GM23338 (cell line): ENCODE measurements at regions not wholly inside any gene's neighbourhood (a gene's known extent, or its start where the extent isn't known, plus 50 kb on each side); places are given as distances from the start of the nearest gene placed in this dataset.

Experiments
- ATAC-seq: fragments of 200-7000 bp; cut with Tn5 transposase; 3 replicates; pipeline ENCODE4 v1.9.1; 2020
- DNase-seq: peaks from one replicate; pipeline ENCODE4 v3.0.0-alpha.2; 2015; ENCODE audit warnings: low spot score
- H2AFZ ChIP-seq: fragments of 200-600 bp; sonication (generic); 2 replicates; pipeline ENCODE4 v1.8.0; 2016; ENCODE audit warnings: antibody characterized with exemption, mild to moderate bottlenecking, moderate library complexity
- H3F3A ChIP-seq: fragments of 200-600 bp; sonication (generic); replicated peaks from 2 replicates; pipeline ENCODE4 v1.8.0; 2017; ENCODE audit warnings: antibody characterized with exemption, mixed run types, low read depth
- H3K27ac ChIP-seq: fragments of 200-600 bp; sonication (generic); 2 replicates; pipeline ENCODE4 v1.6.1; 2016; ENCODE audit warnings: low read depth
- H3K27me3 ChIP-seq: fragments of 200-600 bp; sonication (generic); 2 replicates; pipeline ENCODE4 v1.8.0; 2016; ENCODE audit warnings: mild to moderate bottlenecking, mixed run types, moderate library complexity; ENCODE audit not compliant: insufficient read depth
- H3K36me3 ChIP-seq: fragments of 200-600 bp; sonication (generic); 2 replicates; pipeline ENCODE4 v1.8.0; 2016; ENCODE audit warnings: mild to moderate bottlenecking; ENCODE audit not compliant: insufficient read depth
- H3K4me1 ChIP-seq: fragments of 200-600 bp; sonication (generic); 2 replicates; pipeline ENCODE4 v1.8.0; 2016; ENCODE audit warnings: mild to moderate bottlenecking, moderate library complexity; ENCODE audit not compliant: insufficient read depth
- H3K4me2 ChIP-seq: fragments of 200-600 bp; sonication (generic); 2 replicates; pipeline ENCODE4 v1.7.1; 2017; ENCODE audit warnings: mixed run types
- H3K4me3 ChIP-seq: fragments of 200-600 bp; sonication (generic); 2 replicates; pipeline ENCODE4 v1.6.1; 2016; ENCODE audit warnings: mixed run types
- H3K79me2 ChIP-seq: fragments of 200-600 bp; sonication (generic); replicated peaks from 2 replicates; pipeline ENCODE4 v1.8.0; 2017; ENCODE audit warnings: mild to moderate bottlenecking; ENCODE audit not compliant: insufficient read depth
- H3K9me2 ChIP-seq: fragments of 200-600 bp; sonication (generic); 2 replicates; pipeline ENCODE4 v1.8.0; 2017; ENCODE audit not compliant: insufficient read depth
- H4K20me1 ChIP-seq: fragments of 200-600 bp; sonication (generic); replicated peaks from 2 replicates; pipeline ENCODE4 v1.8.0; 2017; ENCODE audit warnings: mild to moderate bottlenecking; ENCODE audit not compliant: insufficient read depth
- H3K27ac Mint-ChIP-seq: 2 replicates; pipeline ENCODE4 v1.8.0; 2020; ENCODE audit warnings: inconsistent platforms, mild to moderate bottlenecking, moderate library complexity, mixed read lengths
- H3K27me3 Mint-ChIP-seq: 3 replicates; pipeline ENCODE4 v1.8.0; 2022; ENCODE audit warnings: low read depth, mild to moderate bottlenecking, moderate library complexity, mixed read lengths, inconsistent platforms; ENCODE audit not compliant: insufficient read depth, poor library complexity
- H3K36me3 Mint-ChIP-seq: 3 replicates; pipeline ENCODE4 v1.8.0; 2021; ENCODE audit warnings: low read depth, mild to moderate bottlenecking, inconsistent platforms, moderate library complexity, mixed read lengths
- H3K4me1 Mint-ChIP-seq: 3 replicates; pipeline ENCODE4 v1.8.0; 2020; ENCODE audit warnings: mild to moderate bottlenecking, inconsistent platforms, mixed read lengths
- H3K4me3 Mint-ChIP-seq: 3 replicates; pipeline ENCODE4 v1.8.0; 2021; ENCODE audit warnings: moderate library complexity, mild to moderate bottlenecking, inconsistent platforms, mixed read lengths
- H3K9me3 Mint-ChIP-seq: 3 replicates; pipeline ENCODE4 v1.8.0; 2020; ENCODE audit warnings: moderate library complexity, mild to moderate bottlenecking, inconsistent platforms, mixed read lengths
- EZH2 ChIP-seq: fragments of 200-600 bp; sonication (generic); IDR thresholded peaks from one replicate; pipeline ENCODE4 v1.8.0; 2017; ENCODE audit warnings: antibody characterized with exemption, mild to moderate bottlenecking, low read depth; ENCODE audit not compliant: unreplicated experiment
- EZH2phosphoT487 ChIP-seq: fragments of 200-600 bp; sonication (generic); IDR thresholded peaks from one replicate; pipeline ENCODE4 v1.8.1; 2018; ENCODE audit warnings: antibody characterized with exemption; ENCODE audit not compliant: unreplicated experiment
- JUNB ChIP-seq: IDR thresholded peaks from one replicate; pipeline ENCODE4 v1.6.1; 2016; ENCODE audit warnings: antibody characterized with exemption; ENCODE audit not compliant: unreplicated experiment
- NANOG ChIP-seq: IDR thresholded peaks from 2 replicates; pipeline ENCODE4 v1.6.1; 2016; ENCODE audit warnings: antibody characterized with exemption, borderline replicate concordance
- POLR2AphosphoS5 ChIP-seq: IDR thresholded peaks from 2 replicates; pipeline ENCODE4 v1.6.1; 2016; ENCODE audit warnings: antibody characterized with exemption, low read depth
- STAT1 ChIP-seq: IDR thresholded peaks from one replicate; pipeline ENCODE4 v1.6.1; 2016; ENCODE audit warnings: antibody characterized with exemption; ENCODE audit not compliant: unreplicated experiment
- ZNF114 ChIP-seq: fragments of 250-450 bp; sonication (Bioruptor Pico); IDR thresholded peaks from 2 replicates; pipeline ENCODE4 v1.5.0; 2020; ENCODE audit warnings: mild to moderate bottlenecking, moderate library complexity
- ZNF331 ChIP-seq: fragments of 250-450 bp; sonication (Bioruptor Pico); IDR thresholded peaks from 2 replicates; pipeline ENCODE4 v1.5.0; 2020; ENCODE audit warnings: low read depth, mild to moderate bottlenecking, moderate library complexity
- TF ChIP-seq, protein P1 (sequence below), 2 experiments: fragments of 200-600 bp in 1 of 2; sonication (generic) in 1 of 2; conservative IDR thresholded peaks; 2 replicates each; pipeline versions ENCODE4 v1.5.1 to v1.6.1; 2016 to 2017; ENCODE audit warnings: antibody characterized with exemption in 2 of 2, low read depth in 2 of 2, mild to moderate bottlenecking in 2 of 2, moderate library complexity in 1 of 2
- TF ChIP-seq, protein P2 (sequence below): IDR thresholded peaks from one replicate; pipeline ENCODE4 v1.6.1; 2018; ENCODE audit warnings: antibody characterized with exemption; ENCODE audit not compliant: unreplicated experiment
- TF ChIP-seq, protein P3 (sequence below): IDR thresholded peaks from 2 replicates; pipeline ENCODE4 v1.6.1; 2016; ENCODE audit warnings: antibody characterized with exemption

DNA sequence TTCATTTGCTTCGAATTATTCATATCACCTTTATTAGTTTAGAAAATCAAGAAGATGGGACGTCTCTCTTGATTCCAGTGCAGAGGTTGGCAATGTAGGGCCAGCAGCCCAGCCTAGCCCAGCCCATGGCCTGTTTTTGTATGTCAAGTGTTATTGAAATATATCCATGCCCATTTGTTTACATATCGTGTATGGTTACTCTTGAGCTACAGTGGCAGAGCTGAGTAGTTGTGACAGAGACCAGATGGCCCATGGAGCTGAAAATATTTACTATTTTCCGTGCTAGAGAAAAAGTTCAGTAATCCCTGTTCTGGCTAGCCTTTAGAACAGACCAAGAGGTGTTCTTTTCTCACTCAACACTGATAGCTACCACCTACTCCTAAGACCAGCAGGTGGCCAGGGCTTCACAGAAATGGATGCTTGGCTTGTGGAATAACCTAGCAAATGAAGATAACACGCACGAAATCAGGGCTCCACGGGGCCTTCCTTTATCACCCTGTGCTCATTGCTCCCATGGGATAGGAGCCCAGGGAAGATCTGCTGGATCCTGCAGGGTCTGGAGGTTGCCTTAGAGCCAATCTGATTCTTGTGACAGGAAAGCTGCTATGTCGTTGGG lies 123.2 kb upstream of the ANKFN1 start:
- no peaks in the 10 kb centered on the region for H4K20me1 ChIP-seq
- no peak overlapping the region for H3K27ac Mint-ChIP-seq
- no peak for ATAC-seq

DNA sequence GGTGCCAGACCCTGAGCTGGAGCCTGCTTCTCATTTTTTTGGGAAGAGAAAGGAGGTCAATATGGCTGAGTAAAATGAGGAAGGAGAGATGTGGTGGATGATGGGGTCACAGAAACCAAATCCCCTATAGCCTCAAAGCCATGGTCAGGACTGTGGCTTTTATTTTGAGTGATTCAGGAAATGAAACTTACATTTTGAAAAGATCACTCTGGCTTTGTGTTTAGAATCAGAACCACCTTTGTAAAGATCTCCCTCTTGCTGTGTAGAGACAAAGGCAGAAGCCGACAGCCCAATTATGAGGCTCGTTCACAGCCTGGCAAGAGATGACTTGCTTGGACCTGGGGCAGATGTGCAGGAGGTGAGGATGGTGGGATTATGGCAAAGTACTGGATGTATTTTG lies 121.6 kb upstream of the ANKFN1 start:
- no peaks in the 10 kb centered on the region for H4K20me1 ChIP-seq
- no peaks in the 10 kb centered on the region for H3K4me1 ChIP-seq
- H3F3A ChIP-seq: no peaks in the 10 kb centered on the region
- no peaks in the 10 kb centered on the region for H3K36me3 ChIP-seq
- no peaks in the 10 kb centered on the region for H3K9me3 Mint-ChIP-seq
- H3K4me1 Mint-ChIP-seq: no peaks in the 10 kb centered on the region
- H3K36me3 Mint-ChIP-seq: no peaks in the 10 kb centered on the region
- H3K9me2 ChIP-seq: peaks cover 10% of the 10 kb centered on the region; the same call in 1 of the 2 replicates
- no peak for ATAC-seq
- H3K27me3 Mint-ChIP-seq: peaks cover 2% of the 10 kb centered on the region
- H3K27ac ChIP-seq: no peak overlapping the region
- H3K4me3 ChIP-seq: no peak overlapping the region
- H2AFZ ChIP-seq: no peak overlapping the region
- no peaks in the 10 kb centered on the region for H3K27me3 ChIP-seq
- H3K4me2 ChIP-seq: no peak overlapping the region
- no peak overlapping the region for H3K27ac Mint-ChIP-seq
- H3K79me2 ChIP-seq: no peaks in the 10 kb centered on the region
- no peak overlapping the region for H3K4me3 Mint-ChIP-seq
- no peak for TF ChIP-seq POLR2AphosphoS5
- no peak for TF ChIP-seq EZH2phosphoT487
- TF ChIP-seq JUNB: no peak
- TF ChIP-seq, protein P1, sequence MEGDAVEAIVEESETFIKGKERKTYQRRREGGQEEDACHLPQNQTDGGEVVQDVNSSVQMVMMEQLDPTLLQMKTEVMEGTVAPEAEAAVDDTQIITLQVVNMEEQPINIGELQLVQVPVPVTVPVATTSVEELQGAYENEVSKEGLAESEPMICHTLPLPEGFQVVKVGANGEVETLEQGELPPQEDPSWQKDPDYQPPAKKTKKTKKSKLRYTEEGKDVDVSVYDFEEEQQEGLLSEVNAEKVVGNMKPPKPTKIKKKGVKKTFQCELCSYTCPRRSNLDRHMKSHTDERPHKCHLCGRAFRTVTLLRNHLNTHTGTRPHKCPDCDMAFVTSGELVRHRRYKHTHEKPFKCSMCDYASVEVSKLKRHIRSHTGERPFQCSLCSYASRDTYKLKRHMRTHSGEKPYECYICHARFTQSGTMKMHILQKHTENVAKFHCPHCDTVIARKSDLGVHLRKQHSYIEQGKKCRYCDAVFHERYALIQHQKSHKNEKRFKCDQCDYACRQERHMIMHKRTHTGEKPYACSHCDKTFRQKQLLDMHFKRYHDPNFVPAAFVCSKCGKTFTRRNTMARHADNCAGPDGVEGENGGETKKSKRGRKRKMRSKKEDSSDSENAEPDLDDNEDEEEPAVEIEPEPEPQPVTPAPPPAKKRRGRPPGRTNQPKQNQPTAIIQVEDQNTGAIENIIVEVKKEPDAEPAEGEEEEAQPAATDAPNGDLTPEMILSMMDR (conservative IDR thresholded peaks at IDR 0.05; ENCODE audit: low read depth in 2 of 2): no peak
- no peak for TF ChIP-seq STAT1
- no peak for TF ChIP-seq EZH2
- TF ChIP-seq, protein P2, sequence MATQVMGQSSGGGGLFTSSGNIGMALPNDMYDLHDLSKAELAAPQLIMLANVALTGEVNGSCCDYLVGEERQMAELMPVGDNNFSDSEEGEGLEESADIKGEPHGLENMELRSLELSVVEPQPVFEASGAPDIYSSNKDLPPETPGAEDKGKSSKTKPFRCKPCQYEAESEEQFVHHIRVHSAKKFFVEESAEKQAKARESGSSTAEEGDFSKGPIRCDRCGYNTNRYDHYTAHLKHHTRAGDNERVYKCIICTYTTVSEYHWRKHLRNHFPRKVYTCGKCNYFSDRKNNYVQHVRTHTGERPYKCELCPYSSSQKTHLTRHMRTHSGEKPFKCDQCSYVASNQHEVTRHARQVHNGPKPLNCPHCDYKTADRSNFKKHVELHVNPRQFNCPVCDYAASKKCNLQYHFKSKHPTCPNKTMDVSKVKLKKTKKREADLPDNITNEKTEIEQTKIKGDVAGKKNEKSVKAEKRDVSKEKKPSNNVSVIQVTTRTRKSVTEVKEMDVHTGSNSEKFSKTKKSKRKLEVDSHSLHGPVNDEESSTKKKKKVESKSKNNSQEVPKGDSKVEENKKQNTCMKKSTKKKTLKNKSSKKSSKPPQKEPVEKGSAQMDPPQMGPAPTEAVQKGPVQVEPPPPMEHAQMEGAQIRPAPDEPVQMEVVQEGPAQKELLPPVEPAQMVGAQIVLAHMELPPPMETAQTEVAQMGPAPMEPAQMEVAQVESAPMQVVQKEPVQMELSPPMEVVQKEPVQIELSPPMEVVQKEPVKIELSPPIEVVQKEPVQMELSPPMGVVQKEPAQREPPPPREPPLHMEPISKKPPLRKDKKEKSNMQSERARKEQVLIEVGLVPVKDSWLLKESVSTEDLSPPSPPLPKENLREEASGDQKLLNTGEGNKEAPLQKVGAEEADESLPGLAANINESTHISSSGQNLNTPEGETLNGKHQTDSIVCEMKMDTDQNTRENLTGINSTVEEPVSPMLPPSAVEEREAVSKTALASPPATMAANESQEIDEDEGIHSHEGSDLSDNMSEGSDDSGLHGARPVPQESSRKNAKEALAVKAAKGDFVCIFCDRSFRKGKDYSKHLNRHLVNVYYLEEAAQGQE: no peak
- no peak for TF ChIP-seq ZNF331 (CRISPR knock-in tag)
- no peak for TF ChIP-seq NANOG
- DNase-seq: no peak

More for the DNA sequence above, 123.2 kb upstream of the ANKFN1 start:
- Histone ChIP-seq H3K4me3 (no peak overlapping the region), H3K4me1 (no peaks in the 10 kb centered on the region), H2AFZ (no peak overlapping the region), H3K9me2 (peaks cover 10% of the 10 kb centered on the region; the same call in 1 of the 2 replicates), H3K4me2 (no peak overlapping the region), H3K27ac (no peak overlapping the region), H3K27me3 (no peaks in the 10 kb centered on the region), H3F3A (no peaks in the 10 kb centered on the region), H3K36me3 (no peaks in the 10 kb centered on the region), H3K79me2 (no peaks in the 10 kb centered on the region)
- no peak for TF ChIP-seq ZNF114 (CRISPR knock-in tag)
- no peak for TF ChIP-seq ZNF331 (CRISPR knock-in tag)
- TF ChIP-seq, protein P1 (conservative IDR thresholded peaks at IDR 0.05; ENCODE audit: low read depth in 2 of 2): peak in 1 of 2 experiments; percentile 12; a peak in 1 of 4 replicates
- TF ChIP-seq, protein P3, sequence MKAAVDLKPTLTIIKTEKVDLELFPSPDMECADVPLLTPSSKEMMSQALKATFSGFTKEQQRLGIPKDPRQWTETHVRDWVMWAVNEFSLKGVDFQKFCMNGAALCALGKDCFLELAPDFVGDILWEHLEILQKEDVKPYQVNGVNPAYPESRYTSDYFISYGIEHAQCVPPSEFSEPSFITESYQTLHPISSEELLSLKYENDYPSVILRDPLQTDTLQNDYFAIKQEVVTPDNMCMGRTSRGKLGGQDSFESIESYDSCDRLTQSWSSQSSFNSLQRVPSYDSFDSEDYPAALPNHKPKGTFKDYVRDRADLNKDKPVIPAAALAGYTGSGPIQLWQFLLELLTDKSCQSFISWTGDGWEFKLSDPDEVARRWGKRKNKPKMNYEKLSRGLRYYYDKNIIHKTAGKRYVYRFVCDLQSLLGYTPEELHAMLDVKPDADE: no peak
- Mint-ChIP-seq H3K27me3 (peaks cover 2% of the 10 kb centered on the region), H3K4me3 (no peak overlapping the region), H3K4me1 (no peaks in the 10 kb centered on the region), H3K36me3 (no peaks in the 10 kb centered on the region), H3K9me3 (no peaks in the 10 kb centered on the region)
- no peak for DNase-seq
